ENCODE measurements at regions not wholly inside any gene's neighbourhood (a gene's known extent, or its start where the extent isn't known, plus 50 kb on each side); places are given as distances from the start of the nearest gene placed in this dataset.

GRCh38 chr3:194243172-194243837 lies 107.4 kb downstream of the HES1 start:
- Mint-ChIP-seq H3K27me3 (ENCODE audit: low read depth) (no peaks in the 10 kb centered on the region; the same call in 1 of the 2 replicates), H3K27ac (no peak overlapping the region), H3K36me3 (ENCODE audit: insufficient read depth in 1 of 3, low read depth in 3 of 3) (no peaks in the 10 kb centered on the region), H3K9me3 (no peaks in the 10 kb centered on the region), H3K4me3 (no peak overlapping the region), H3K4me1 (peaks cover 10% of the 10 kb centered on the region in 2 experiments)
- H3K4ac ChIP-seq (ENCODE audit: low read depth, low read length): no peak overlapping the region
- no peaks in the 10 kb centered on the region for H4K20me1 ChIP-seq (ENCODE audit: control insufficient read depth, insufficient read depth, insufficient read length)
- no CpG with 5 or more reads among the region's 4 CpGs for WGBS (ENCODE audit: extremely low coverage, insufficient read length, low lambda C conversion rate)
- TF ChIP-seq CTCF (conservative IDR thresholded peaks at IDR 0.05): no peak
- no peak overlapping the region for H4K5ac ChIP-seq (ENCODE audit: insufficient read length, low read depth, low read length)
- no peak overlapping the region for H3K23ac ChIP-seq (ENCODE audit: insufficient read length, low read depth, low read length)
- H4K91ac ChIP-seq (ENCODE audit: insufficient read length, low read depth, low read length): no peak overlapping the region
- no peaks in the 10 kb centered on the region for H3K23me2 ChIP-seq (ENCODE audit: insufficient read length, low read depth, low read length, poor library complexity, severe bottlenecking)
- H2BK20ac ChIP-seq (ENCODE audit: low read depth, low read length, poor library complexity, severe bottlenecking): no peak overlapping the region
- H3K27ac ChIP-seq (ENCODE audit: insufficient read length, low read depth, low read length): no peak overlapping the region
- no peak overlapping the region for H3K56ac ChIP-seq (ENCODE audit: insufficient read length, low read depth, low read length)
- no peak overlapping the region for H3K18ac ChIP-seq (ENCODE audit: insufficient read length, low read depth, low read length)
- H4K8ac ChIP-seq (replicated peaks; ENCODE audit: insufficient read length, low read depth, low read length): no peak overlapping the region
- H3K27me3 ChIP-seq (ENCODE audit: insufficient read depth, low read length): no peaks in the 10 kb centered on the region
- DNase-seq: no peak
- H2BK120ac ChIP-seq (ENCODE audit: low read depth, low read length, poor library complexity, severe bottlenecking): no peak overlapping the region
- H2AFZ ChIP-seq (ENCODE audit: low read length): no peak overlapping the region
- H3K79me1 ChIP-seq (ENCODE audit: insufficient read depth, low read depth, low read length, poor library complexity, severe bottlenecking): no peaks in the 10 kb centered on the region
- no peak overlapping the region for H3K9ac ChIP-seq (ENCODE audit: extremely low read depth, insufficient read length, low read length)
- H3K4me2 ChIP-seq (ENCODE audit: insufficient read depth, insufficient read length, low read length): no peak overlapping the region
- H2BK15ac ChIP-seq (ENCODE audit: low read depth, low read length): no peak overlapping the region
- peaks cover 3% of the 10 kb centered on the region; the same call in 1 of the 2 replicates for H3K4me1 ChIP-seq (ENCODE audit: insufficient read depth, low read length)
- no peak overlapping the region for H3T11ph ChIP-seq (ENCODE audit: low read length)
- no peak overlapping the region for H2BK5ac ChIP-seq (ENCODE audit: insufficient read length, low read length)
- H3K79me2 ChIP-seq (ENCODE audit: insufficient read depth, low read length): no peaks in the 10 kb centered on the region
- no peak overlapping the region for H2AK5ac ChIP-seq (ENCODE audit: insufficient read length, low read length)
- no peaks in the 10 kb centered on the region for H3K9me3 ChIP-seq (ENCODE audit: control insufficient read depth, low read depth, low read length)
- H3K14ac ChIP-seq (ENCODE audit: insufficient read depth, low read length): no peak overlapping the region
- H2BK12ac ChIP-seq (ENCODE audit: insufficient read length, low read depth, low read length): no peak overlapping the region

Measured in H9 (cell line).